Neural crest cell (in vitro differentiated cells): ENCODE measurements at regions not wholly inside any gene's neighbourhood (a gene's known extent, or its start where the extent isn't known, plus 50 kb on each side); places are given as distances from the start of the nearest gene placed in this dataset.

Source experiments
- DNase-seq: peaks from one replicate; pipeline ENCODE4 v3.0.0; 2021; ENCODE audit warnings: low read depth, mixed read lengths, low spot score
- H3K27ac Mint-ChIP-seq: one replicate; pipeline ENCODE4 v1.8.0; 2021; ENCODE audit warnings: mild to moderate bottlenecking, mixed read lengths; ENCODE audit not compliant: unreplicated experiment
- H3K27me3 Mint-ChIP-seq: 2 replicates; pipeline ENCODE4 v1.8.0; 2021; ENCODE audit warnings: low read depth, mild to moderate bottlenecking, mixed read lengths
- H3K36me3 Mint-ChIP-seq: 2 replicates; pipeline ENCODE4 v1.8.0; 2021; ENCODE audit warnings: low read depth, mild to moderate bottlenecking, mixed read lengths
- H3K4me1 Mint-ChIP-seq: 2 replicates; pipeline ENCODE4 v1.8.0; 2021; ENCODE audit warnings: mixed read lengths
- H3K4me3 Mint-ChIP-seq: one replicate; pipeline ENCODE4 v1.8.0; 2021; ENCODE audit warnings: mild to moderate bottlenecking, mixed read lengths
- H3K9me3 Mint-ChIP-seq: 2 replicates; pipeline ENCODE4 v1.8.0; 2021; ENCODE audit warnings: mixed read lengths
- CTCF ChIP-seq: fragments of 200-600 bp; sonication (generic); conservative IDR thresholded peaks from 2 replicates; pipeline ENCODE4 v1.5.0; 2021; ENCODE audit warnings: antibody characterized with exemption, mild to moderate bottlenecking

DNA sequence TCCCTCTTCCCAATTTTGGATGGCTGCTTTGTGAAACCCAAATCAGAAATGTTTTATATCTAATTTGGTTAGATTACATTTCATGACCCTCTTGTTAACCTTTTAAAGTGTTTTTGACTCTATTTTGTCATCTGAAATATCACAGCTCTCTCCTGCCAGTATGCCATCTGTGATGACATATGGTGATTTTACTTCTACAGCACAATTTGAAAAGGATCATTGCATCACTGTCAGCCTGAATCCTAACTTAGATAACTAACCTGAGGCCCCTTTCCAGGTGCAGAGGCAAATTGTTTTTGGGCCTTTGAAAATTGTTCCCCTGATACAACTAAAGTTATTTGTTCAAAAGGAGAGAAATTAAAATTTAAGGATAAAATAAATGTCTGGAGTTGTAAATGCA, 1023.4 kb upstream of the LRRTM1 start:
- peaks cover 9% of the 10 kb centered on the region for H3K9me3 Mint-ChIP-seq
- no peaks in the 10 kb centered on the region for H3K4me1 Mint-ChIP-seq
- no peaks in the 10 kb centered on the region for H3K36me3 Mint-ChIP-seq
- H3K4me3 Mint-ChIP-seq: no peak overlapping the region
- H3K27ac Mint-ChIP-seq: no peak overlapping the region
- no peaks in the 10 kb centered on the region for H3K27me3 Mint-ChIP-seq
- TF ChIP-seq CTCF: no peak
- no peak for DNase-seq

DNA sequence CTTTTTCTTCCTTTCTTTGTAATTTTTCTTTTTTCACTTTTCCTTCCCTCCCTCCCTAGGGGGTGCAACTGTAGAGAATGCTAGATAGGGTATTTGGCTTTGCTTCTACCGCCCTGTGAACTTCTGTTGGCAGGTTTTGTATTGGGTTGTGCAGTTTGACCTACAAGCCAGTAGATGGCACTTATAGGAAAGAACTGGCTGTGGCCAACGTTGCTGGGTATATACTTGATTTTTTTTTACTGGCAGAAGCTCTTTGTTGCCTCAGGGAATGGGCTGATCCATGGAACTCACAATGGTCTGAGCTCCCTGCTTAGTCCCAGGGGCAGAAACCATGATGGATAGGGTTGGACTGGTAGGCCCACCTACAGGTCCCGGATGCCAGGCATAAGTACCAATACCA, 1019.5 kb upstream of the LRRTM1 start:
- no peak for DNase-seq
- H3K27me3 Mint-ChIP-seq: no peaks in the 10 kb centered on the region
- peaks cover 9% of the 10 kb centered on the region for H3K9me3 Mint-ChIP-seq
- no peak overlapping the region for H3K27ac Mint-ChIP-seq
- H3K4me1 Mint-ChIP-seq: no peaks in the 10 kb centered on the region
- H3K4me3 Mint-ChIP-seq: no peak overlapping the region
- TF ChIP-seq CTCF: peak; percentile 64
- H3K36me3 Mint-ChIP-seq: no peaks in the 10 kb centered on the region

- Mint-ChIP-seq H3K36me3 (no peaks in the 10 kb centered on the region), H3K9me3 (peaks cover 4% of the 10 kb centered on the region), H3K27me3 (no peaks in the 10 kb centered on the region), H3K4me3 (peak overlapping the region; percentile 1), H3K4me1 (peaks cover 8% of the 10 kb centered on the region), H3K27ac (peak overlapping the region; percentile 89)
- no peak for TF ChIP-seq CTCF
- DNase-seq: no peak
These were observed 999.7 kb upstream of the LRRTM1 start for GRCh38 chr2:81304154-81304830.

- Mint-ChIP-seq H3K27ac (no peak overlapping the region), H3K9me3 (peaks cover 6% of the 10 kb centered on the region)
These were observed 998.8 kb upstream of the LRRTM1 start for GRCh38 chr2:81303321-81303720.

DNA sequence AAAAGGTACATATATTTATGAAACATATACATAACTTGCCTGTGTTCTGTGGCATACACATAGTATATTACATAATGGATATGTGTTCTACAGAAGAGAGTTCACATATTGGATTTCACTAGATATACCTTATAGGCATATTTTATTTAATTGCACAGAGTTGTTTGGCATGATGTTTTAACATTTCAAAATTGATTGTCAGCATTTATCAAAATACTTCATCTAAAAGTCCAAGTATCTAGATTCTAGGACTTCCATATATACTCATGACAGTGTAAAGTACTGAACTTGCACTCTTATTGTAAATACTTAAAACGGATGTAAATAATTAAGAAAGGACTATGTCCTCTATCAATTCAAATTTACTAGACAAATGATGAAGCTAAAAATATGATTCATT, 995.3 kb upstream of the LRRTM1 start:
- H3K9me3 Mint-ChIP-seq: peaks cover 8% of the 10 kb centered on the region
- no peaks in the 10 kb centered on the region for H3K27me3 Mint-ChIP-seq
- no peak overlapping the region for H3K27ac Mint-ChIP-seq
- no peak for DNase-seq
- H3K4me1 Mint-ChIP-seq: peaks cover 8% of the 10 kb centered on the region
- no peak for TF ChIP-seq CTCF
- no peak overlapping the region for H3K4me3 Mint-ChIP-seq
- no peaks in the 10 kb centered on the region for H3K36me3 Mint-ChIP-seq

More at GRCh38 chr2:81303321-81303720, 998.8 kb upstream of the LRRTM1 start:
- no peak for TF ChIP-seq CTCF
- DNase-seq: no peak
- Mint-ChIP-seq H3K4me1 (peaks cover 8% of the 10 kb centered on the region), H3K4me3 (no peak overlapping the region), H3K27me3 (no peaks in the 10 kb centered on the region), H3K36me3 (no peaks in the 10 kb centered on the region)
